Eye (tissue), 1 donor: ENCODE measurements at regions not wholly inside any gene's neighbourhood (a gene's known extent, or its start where the extent isn't known, plus 50 kb on each side); places are given as distances from the start of the nearest gene placed in this dataset.

Experiments
- DNase-seq: peaks from one replicate; pipeline ENCODE4 v3.0.0-alpha.2; 2015

DNA sequence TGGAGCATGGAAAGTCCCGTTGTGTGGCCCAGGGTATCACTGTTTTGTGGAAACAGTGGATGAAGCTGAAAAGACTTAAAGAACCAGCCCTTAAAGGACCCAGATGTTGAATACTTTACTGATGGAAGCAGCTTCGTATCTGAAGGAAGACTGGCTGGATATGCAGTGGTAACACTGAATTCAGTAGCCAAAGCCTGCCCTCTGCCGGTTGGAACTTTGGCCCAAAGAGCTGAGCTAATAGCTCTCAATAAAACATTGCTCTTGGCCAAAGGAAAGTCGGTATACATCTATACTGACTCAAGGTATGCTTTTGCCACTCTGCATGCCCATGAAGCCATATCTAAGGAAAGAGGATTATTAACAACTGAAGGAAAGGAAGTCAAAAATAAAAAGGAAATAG, 885.4 kb downstream of the PDCD6IP start:
- DNase-seq, result peak; percentile 75

- DNase-seq, result no peak
These were observed 888.1 kb downstream of the PDCD6IP start for GRCh38 chr3:34686541-34686940.

GRCh38 chr3:34687671-34688070, 889.2 kb downstream of the PDCD6IP start:
- no peak for DNase-seq

DNA sequence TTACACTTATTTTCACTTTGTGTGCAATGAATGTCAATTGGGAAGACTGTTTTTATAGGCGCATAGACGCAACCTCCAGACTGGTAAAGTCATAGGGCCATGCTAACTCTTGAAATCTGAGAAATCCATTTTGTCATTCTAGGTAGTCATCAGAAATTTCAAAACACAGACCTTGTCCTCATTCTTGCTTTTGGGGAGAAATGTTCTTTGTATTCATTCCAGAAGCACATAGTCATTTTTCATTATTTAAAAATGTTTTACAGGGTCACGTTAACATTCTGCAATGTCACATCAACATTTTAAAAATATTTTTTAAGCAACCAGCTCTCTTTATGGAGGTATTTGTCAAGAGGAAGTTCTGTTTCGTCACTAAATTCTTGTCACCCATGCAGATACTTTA, 898.4 kb downstream of the PDCD6IP start:
- DNase-seq, result no peak

DNA sequence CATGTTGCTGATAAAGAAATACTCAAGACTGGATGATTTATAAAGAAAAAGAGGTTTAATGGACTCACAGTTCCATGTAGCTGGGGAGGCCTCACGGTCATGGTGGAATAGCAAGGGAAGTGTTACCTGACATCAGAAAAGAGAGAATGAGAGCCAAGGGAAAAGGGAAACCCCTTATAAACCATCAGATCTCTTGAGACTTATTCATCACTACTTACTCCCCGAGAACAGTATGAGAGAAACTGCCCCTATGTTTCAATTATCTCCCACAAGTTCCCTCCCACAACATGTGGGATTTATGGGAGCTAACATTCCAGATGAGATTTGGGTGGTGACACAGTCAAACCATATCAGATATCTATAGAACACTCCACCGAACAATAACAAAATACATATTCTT, 904.6 kb downstream of the PDCD6IP start:
- no peak for DNase-seq

- no peak for DNase-seq
These were observed 914.3 kb upstream of the ARPP21 start for GRCh38 chr3:34724916-34725499.

- DNase-seq, result no peak
These were observed 913.6 kb upstream of the ARPP21 start for GRCh38 chr3:34725774-34726173.

- DNase-seq, result no peak
These were observed 911.6 kb upstream of the ARPP21 start for GRCh38 chr3:34727700-34728099.

DNA sequence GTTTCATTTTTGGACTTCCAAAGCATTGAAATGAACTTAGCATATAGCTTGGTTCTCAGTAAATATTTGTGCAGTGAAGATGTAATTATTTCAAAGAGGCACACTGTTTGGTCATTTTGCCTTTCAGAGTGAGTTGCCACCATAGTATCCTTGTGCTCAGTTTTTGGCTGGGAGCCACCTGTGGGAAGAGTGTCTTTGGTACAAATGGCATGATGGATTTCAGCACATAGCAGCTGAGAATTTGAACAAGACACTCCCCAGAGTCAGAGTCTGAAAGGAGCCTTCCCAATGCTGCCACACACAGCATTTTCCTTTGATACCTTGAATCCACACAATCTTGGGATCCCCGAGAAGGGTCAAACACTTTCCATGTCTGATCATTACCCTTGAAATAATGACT, 897.2 kb upstream of the ARPP21 start:
- DNase-seq, result no peak

- DNase-seq, result no peak
These were observed 880.6 kb upstream of the ARPP21 start for GRCh38 chr3:34758630-34759261.

- no peak for DNase-seq
These were observed 861.9 kb upstream of the ARPP21 start for GRCh38 chr3:34777386-34777785.

- no peak for DNase-seq
These were observed 860.2 kb upstream of the ARPP21 start for GRCh38 chr3:34779092-34779491.

DNA sequence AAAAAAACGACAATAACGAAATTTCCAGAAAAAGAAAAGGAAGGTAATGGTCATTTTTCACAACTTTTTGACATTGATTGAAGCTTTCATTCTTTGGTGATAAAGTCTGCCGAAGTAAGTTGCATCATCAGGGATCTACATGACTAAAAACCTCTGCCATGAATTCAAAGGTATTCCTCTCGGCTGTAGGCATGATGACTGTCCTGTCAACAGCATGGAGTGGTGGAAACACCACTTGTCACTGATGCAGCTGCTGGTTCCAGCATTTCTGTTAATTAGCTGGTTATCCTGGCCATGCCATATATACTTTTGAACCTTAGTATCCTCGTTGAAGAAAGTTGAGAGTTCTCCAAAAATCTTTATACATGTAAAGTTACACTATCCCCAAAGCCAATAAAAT, 859.0 kb upstream of the ARPP21 start:
- no peak for DNase-seq

DNA sequence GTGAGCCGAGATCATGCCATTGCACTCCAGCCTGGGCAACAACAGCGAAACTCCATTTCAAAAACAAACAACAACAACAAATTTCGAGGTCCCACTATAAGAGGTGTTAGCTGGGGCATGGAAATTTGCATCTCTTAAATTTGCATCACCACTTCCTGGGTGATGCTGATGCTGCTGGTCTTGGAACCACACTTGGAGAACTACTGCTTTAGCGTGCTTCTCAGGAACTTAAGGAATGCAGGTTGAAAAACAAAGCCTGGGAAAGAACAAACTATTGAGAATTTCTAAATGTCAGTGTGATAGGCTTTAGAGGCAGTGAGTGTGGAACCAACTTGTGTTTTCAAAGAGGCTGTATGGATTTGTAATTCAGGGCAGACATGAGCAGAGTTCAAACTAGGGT, 858.4 kb upstream of the ARPP21 start:
- DNase-seq, result no peak

DNA sequence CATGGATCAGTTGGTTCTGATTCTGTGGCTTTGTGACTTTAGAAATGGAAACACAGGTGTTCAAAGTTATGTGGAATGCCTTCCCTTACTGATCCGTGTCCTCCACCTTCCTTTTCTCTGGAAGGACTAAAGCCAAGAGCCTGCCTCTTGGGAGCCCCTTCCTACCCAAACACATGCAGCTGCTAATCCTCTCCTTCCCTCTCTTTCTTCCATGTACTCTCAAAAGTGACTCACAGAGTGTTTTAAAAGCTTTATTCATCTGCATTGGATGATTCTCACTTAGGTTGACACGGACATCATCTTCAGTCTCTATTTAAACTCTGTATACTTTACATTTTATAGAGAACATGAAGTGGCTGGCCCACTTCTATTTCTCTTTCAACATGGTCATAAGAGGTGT, 856.5 kb upstream of the ARPP21 start:
- no peak for DNase-seq

DNA sequence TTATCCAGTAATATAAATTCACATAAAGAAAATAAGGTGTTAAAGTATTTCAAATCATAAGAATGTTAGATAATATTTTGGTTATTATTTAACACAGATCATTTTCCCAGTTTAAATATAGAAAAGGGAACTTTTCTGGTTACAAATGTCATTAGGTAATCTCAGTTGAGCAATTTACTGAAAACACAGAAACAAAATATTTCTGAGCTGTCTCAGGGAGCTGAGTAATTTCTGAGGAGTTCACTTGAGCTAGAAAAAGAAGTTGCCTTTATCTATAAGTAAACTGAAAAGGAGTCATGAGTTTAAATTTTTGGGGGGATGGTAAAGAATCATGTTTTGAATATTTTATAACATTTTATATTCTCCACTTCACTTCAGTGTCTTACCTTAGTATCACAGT, 855.4 kb upstream of the ARPP21 start:
- DNase-seq, result no peak

- no peak for DNase-seq
These were observed 846.3 kb upstream of the ARPP21 start for GRCh38 chr3:34793057-34793456.

DNA sequence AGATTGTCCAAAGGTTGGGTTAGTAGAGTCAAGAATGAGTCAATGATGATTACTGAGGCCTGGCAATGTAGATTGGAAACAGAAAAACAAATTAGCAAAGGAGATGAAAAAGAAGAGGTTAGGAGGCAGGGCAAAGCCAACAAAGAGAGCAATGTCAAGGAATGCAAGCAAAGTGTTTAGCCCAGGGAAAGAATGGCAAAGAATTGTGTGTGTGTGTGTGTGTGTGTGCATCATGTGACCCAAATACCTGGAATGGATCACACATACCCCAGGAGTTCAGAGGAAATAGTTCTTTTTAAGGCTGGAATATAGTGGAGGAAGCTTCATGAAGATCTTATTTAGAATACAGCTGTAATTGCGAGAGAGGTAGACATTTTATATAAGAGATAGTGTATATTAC, 831.7 kb upstream of the ARPP21 start:
- no peak for DNase-seq

DNA sequence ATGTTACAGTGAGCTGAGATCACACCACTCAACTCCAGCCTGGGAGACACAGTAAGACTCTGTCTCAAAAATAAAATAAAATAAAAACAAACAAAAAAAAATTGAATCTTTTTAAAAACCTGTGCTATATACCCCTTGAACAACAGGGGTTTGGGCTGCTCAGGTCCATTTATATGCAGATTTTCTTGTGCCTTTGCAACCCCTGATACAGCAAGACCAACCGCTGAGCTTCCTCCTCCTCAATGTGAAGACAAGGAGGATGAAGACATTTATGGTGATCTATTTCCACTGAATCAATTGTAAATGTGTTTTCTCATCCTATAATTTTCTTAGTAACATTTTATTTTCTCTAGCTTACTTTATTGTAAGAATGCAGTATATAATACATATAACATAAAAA, 831.0 kb upstream of the ARPP21 start:
- no peak for DNase-seq

GRCh38 chr3:34828847-34829246, 810.5 kb upstream of the ARPP21 start:
- no peak for DNase-seq

DNA sequence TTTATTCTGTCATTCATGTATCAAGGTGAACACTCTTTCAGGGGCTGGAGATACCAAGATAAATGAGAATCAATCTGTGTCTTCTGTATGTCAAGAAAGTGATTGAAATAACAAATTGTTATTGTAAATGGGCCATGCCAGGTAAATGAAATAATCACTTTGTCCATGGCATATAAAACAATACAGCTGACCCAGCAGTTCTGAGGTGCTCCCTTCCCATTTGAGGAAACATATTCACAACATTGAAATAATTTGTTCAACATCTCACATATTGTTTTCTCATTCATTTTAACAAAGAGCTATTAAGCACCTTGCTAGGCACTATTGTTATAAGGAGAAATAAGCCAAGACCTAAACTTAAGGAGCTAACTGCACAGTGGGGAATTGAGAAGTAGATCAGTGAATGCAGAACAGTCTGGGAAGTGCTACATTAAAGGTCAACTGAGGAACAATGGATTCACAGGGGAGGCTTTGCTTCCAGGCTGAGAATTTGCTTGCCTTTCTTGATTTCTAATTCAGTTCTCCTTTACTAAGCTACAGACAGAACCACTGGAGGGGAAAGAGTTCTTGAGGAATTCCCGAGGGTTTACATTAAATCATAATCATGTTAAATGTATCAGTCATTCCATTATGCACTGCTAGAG, 806.3 kb upstream of the ARPP21 start:
- peak; percentile 37 for DNase-seq

DNA sequence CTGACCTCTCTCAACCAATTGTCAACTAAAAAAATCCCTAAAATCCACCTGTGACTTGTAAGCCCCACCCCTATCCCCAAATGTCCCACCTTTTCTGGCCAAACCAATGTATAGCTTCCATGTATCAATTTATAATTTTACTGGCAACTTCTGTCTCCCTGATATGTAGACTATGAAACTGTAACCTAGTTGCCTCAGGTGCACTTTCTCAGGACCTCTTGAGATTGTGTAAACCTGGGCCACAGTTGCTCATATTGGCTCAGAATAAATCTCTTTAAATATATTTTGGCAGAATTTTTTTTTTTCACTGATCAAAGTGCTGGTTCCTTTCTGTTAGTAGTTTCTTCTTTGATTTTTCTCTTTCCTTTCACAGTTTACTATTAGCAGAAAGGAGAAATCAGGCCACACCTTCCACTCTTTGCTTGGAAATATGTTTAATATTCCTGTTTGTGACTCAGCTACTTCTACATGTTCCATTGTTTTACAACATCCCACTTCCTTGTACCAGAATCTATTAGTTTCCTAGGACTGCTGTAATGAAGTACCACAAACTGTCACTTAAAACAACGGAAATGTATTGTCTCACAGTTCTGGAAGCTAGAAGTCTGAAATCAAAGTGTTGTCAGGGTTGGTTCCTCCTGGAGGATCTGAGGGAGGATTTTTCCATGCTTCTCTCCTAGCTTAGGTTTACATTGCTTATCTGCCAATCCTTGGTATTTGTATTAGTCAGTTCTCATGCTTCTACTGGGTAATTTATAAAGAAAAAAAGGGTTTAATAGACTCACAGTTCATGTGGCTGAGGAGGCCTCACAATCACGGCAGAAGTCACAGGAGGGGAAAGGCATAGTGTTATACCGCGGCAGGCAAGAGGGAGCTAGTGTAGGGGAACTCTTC, 801.2 kb upstream of the ARPP21 start:
- DNase-seq, result no peak

DNA sequence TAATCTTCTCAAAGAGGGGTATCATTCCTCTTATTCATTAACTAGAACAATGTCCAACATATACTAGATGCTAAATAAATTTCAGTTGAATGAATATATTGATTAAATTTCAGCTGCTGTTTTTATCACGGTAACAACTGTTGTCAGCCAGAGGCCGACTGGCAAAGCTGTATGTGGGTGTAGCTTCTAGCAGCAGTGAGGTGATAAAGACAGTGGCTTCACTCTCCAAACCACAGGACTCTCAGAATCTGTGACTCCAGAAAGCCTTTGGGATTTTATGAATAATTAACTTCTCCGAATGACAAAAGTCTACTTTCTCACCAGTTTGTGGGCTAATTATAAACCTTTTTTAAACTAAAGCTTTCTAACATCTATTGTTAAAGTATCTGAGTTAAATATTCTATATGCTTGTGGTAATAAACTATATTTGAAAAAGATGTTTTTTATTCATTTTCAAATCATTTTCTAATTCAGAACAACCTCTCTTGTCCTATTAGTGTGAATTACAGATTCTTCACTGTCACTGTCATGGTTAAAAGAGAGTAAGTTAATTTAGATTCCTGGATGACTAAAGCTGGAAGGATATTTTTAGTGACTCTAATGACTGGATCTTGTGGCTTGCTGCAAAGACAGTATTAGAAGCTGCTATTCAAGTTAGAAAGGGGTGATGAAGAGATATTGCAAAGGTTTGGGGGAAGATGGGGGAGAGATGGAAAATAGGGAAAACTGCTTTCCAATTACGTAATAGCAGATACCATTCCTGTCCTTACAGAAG, 796.4 kb upstream of the ARPP21 start:
- DNase-seq, result peak; percentile 30
